Globus pallidus (tissue), 1 donor: ENCODE measurements at regions not wholly inside any gene's neighbourhood (a gene's known extent, or its start where the extent isn't known, plus 50 kb on each side); places are given as distances from the start of the nearest gene placed in this dataset.
"Not testable (repeated sequence)": the region's sequence is repeated elsewhere in the genome, so short reads cannot be mapped to it uniquely, and the experiment has no call there.

Experiments used
- DNase-seq: peaks from one replicate; pipeline ENCODE4 v3.0.0-alpha.2; 2015; ENCODE audit warnings: low spot score

DNA sequence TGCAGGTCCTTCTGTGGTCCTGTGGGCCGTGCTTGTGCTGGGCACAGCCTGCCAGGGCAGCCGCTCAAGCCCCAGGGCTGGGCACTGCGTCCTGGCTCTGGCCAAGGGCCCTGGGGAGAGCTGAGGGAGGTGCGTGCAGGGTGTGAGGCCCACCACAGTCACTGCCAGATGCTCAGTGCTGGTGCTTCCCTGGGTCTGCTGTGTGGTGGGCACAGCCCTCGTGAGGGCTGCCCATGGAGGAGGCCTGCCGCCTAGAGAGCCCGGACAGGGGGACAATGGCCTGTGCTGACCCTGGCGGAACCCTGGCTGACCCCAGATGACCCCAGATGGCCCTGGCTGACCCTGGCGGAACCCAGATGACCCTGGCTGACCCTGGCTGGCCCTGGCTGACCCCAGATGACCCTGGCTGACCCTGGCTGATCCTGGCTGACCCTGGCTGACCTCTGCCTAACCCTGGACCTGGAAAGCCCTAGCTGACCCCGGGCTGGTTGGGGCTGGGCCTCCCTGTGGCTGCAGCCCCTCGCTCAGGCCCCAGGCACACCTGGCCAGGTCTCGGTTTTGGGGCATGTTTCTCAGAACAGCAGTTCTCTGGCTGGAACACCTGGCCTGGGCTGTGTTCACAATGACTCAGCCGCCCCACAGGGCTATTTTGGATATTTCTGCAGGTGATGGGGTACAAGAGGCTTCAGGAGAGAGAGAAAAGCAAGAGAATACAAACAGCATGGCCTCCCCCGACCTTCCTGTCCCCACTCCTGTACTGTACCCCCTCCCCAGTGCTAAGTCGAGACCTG is 55.4 kb downstream of the TMEM121 start:
- DNase-seq: no peak

GRCh38 chr14:105582639-105583038 is 56.3 kb downstream of the TMEM121 start:
- no peak for DNase-seq

GRCh38 chr14:105583914-105584313 is 57.5 kb downstream of the TMEM121 start:
- not testable (repeated sequence) for DNase-seq

GRCh38 chr14:105585290-105585689 is 58.9 kb downstream of the TMEM121 start:
- not testable (repeated sequence) for DNase-seq

GRCh38 chr14:105585722-105586121 is 59.3 kb downstream of the TMEM121 start:
- DNase-seq: not testable (repeated sequence)

DNA sequence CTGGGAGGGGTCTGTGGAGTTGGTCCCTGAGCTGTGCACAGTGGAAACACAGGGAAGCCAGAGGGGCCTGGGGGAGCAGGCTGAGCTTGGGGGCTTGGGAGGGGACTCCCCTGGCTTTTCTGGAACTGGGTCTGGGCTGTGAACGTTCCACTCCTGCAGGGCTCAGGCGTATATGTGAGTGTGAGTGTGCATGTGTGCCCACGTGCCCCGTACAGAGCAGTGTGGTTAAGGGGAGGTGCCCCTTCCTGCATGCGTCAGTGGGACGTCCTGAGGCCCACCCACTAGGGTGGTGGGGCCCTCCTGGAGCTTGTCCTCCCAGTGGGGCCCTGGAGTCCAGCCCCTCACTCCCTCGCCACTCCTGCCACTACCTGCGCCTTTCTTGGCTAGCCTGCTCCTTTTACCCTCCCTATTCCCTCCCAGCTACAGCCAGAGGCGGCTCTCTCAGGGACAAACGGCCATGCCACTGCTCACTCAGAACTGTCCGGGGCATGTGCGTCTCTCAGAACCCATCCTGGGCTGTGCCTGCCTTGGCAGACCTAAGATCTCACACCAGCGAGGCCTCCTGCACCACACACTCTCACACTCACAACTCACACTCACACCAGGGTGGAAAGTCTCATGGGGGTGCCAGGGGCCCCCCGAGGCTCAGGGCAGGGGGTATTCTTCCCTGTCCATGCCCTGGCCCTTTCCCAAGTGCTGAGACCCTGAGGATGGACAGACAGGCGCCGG is 59.9 kb downstream of the TMEM121 start:
- not testable (repeated sequence) for DNase-seq

GRCh38 chr14:105587034-105587433 is 60.7 kb downstream of the TMEM121 start:
- DNase-seq: not testable (repeated sequence)

DNA sequence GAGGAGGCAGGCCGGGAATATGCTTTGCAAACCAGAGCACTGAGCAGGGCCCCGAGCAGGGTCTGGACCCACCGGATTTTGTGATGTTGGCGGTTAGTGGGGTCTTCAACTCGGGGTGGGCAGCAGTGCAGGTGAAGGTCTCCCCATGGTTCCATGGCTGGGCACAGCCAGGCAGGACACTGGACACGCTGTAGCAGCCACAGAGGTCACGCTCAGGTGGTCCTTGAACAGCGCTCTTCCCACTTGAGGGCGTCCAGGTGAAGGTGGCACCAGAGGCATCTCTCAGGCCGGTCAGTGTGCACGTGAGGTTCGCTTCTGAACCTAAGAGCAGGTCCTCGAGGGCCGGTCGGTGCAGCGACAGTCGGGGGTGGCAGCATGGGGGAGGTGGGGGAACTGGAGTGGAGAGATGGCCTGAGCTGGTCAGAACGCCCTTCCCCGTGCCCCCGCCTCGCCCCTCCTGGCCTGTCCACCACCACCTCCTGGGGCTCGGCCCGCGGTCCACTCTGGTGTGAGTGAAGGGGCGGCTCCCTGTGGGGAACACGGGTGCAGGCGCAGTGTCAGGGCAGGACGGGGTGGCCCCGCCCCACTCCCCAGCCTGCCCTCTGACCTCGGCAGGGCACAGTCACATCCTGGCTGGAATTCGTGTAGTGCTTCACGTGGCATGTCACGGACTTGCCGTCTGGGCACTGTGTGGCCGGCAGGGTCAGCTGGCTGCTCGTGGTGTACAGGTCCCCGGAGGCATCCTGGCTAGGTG is 61.3 kb downstream of the TMEM121 start:
- DNase-seq: not testable (repeated sequence)

DNA sequence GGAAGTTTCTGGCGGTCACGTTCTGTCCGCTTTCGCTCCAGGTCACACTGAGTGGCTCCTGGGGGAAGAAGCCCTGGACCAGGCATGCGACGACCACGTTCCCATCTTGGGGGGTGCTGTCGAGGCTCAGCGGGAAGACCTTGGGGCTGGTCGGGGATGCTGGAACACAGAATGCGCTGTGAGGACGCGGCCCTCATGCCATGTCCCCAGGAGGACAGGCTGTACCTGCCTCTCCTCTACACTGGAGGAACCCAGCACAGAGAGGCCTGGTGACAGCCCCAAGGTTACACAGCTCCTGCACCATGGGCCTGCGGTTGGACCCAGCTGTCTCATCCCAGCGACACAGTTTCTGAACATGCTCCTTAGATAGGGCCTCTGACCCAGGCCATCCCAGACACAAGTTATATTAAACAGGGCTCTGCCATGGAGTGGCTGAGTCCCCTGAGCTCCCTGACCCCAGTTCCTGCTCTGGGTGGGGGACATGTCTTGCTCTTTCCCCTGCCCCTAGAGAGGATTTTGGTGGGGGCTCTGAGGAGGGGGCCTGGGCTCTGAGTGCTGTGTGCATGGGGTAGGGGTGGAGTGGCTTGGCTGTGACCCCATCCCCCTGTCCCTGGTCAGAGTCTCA is 62.0 kb downstream of the TMEM121 start:
- DNase-seq: no peak

DNA sequence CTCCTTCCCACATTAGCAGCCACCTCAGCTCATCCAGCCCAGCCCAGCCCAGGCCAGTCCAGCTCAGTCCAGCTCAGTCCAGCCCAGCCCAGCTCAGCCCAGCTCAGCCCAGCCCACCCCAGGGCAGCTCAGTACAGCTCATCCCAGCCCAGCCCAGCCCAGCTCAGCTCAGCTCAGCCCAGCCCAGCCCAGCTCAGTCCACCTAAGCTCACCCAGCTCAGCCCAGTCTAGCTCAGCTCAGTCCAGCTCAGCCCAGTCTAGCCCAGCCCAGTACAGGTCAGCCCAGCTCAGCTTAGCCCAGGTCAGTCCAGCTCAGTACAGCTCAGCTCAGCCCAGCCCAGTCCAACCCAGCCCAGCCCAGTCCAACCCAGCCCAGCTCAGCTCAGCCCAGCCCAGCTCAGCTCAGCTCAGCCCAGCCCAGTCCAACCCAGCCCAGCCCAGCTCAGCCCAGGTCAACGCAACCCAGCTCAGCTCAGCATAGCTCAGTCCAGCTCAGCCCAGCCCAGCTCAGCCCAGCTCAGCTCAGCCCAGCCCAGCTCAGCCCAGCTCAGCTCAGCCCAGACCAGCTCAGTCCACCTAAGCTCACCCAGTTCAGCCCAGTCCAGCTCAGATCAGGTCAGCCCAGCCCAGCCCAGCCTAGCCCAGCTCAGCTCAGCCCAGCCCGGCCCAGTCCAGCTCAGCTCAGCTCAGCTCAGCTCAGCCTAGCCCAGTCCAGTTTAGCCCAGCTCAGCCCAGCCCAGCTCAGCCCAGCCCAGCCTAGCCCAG is 63.0 kb downstream of the TMEM121 start:
- no peak for DNase-seq

DNA sequence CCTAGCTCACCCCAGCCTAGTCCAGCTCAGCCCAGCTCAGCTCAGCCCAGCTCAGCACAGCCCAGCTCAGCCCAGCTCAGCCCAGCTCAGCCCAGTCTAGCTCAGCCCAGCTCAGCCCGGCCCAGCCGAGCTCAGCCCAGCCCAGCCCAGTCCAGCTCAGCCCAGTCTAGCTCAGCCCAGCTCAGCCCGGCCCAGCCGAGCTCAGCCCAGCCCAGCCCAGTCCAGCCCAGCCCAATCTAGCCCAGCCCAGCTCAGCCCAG is 63.5 kb downstream of the TMEM121 start:
- not testable (repeated sequence) for DNase-seq

DNA sequence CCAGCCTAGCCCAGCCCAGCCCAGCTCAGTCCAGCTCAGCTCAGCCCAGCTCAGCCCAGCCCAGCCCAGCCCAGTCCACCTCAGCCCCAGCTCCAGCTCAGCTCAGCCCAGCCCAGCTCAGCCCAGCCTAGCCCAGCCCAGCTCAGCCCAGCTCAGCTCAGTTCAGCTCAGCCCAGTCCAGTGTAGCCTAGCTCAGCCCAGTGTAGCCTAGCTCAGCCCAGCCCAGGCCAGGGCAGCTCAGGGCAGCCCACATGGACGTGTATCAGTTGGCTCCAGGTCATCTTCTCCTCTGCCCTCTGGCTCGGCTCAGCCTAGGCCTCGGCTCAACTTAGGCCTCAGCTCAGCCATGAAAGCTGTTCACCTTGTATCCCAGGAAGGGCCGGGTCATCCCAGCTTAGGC is 64.7 kb downstream of the TMEM121 start:
- no peak for DNase-seq

GRCh38 chr14:105591792-105592341 is 65.5 kb downstream of the TMEM121 start:
- DNase-seq: not testable (repeated sequence)

DNA sequence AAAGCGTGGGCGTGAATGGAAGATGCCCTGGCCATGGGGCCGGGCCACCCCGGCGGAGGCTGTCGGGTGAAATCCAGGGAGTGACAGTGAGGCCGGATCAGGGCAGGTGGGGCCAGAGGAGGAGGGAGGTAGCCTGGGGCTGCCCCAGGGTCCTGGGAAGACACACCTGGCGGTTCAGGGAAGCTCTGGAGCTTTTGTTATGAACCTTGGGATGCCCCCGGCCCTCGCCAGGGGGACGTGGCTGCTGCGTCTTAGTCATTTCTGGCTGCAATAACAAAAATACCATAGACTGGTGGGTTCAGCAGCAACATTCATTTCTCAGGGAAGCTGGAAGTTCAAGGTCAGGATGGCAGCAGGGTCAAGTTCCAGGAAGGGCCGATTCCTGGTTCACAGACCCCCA is 66.3 kb downstream of the TMEM121 start:
- DNase-seq: not testable (repeated sequence)

DNA sequence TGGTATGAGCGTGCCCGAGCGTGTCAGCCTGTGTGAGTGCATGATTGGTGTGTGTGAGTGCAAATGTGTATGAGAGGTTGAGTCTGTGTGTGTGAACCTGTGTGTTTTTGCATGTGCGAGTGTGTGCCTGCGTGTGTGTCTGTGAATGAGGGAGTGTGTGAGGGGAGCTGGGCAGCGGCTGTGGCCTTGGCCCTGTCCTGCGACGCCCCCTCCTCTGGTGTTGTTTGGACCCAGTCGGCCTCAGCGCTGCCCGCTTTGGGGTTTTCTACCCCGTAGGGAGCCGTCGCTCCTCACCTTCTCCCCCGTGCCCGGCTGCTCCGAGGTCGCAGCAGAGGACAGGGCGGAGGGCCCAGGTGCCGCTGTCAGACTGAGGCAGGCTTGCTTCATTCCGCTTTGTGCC is 69.0 kb downstream of the TMEM121 start:
- not testable (repeated sequence) for DNase-seq

GRCh38 chr14:105596374-105596773 is 70.0 kb downstream of the TMEM121 start:
- DNase-seq: not testable (repeated sequence)

DNA sequence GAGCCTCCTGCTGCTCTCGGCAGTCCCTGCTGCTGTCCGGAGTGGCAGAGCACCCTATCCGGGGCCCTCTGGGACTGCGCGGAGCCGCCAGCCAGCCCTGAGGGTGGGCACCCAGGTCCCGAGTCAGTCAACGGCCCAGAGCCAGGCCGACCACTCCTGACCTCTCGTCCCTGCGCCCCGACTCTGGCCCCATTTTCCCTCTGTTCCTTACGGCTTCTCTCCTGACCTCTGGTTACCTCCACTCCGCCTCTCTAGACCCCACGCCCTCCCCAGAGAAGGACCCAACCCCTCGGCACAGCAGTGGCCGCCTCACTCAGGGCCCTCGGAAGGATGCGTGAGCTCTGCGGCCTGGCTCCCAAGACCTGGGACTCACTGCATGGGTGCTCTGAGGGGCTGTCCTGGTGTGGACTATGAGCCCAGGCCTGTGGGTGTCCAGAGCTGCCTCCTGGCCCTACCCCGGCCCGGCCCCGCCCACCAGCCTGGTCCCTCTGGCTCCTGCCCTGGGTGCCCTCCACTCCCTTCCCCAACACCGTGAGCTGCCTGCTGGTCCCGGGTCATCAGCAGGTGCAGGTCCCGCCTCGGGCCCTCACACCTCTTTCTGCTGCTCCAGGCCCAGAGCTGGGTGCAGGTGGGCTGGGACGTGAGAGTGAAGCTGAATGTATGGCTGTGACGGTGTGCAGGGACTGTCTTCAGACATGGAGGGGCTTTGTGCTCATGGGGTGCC is 71.8 kb downstream of the TMEM121 start:
- DNase-seq: not testable (repeated sequence)

DNA sequence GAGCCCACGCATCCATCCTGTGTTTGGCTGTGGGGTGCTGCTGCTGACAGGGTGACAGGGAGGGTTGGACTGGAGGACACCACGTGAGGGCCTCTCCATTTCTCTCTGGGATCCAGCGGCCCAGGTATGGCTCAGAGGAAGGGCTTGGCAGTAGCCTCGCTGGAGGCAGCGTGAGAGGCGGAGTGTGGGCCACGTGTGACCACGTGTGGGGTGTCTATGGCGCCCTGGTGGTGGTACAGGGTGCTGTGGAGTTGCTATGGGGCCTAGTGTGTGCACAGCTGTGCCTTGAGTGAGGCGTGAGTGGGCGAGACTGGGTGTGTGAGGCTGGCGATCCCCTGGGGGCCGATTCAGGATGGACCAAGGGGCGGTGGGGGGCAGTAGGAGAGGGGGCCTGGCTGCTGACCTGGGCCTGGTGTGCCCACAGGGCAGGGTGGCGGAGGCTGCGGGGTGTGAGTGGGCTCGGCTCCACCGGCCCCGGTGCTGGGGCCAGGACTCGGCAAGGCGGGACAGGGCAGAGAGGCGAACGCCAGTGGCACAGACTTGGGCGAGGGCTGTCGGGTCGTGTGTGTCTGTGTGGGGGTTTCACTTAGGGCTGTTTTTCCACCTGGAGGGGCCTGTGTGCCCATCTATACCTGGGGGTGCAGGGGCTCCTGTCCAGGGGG is 72.7 kb downstream of the TMEM121 start:
- not testable (repeated sequence) for DNase-seq

- DNase-seq: not testable (repeated sequence)
These were observed 74.0 kb downstream of the TMEM121 start for GRCh38 chr14:105600195-105600938.
